ENCODE measurements at regions not wholly inside any gene's neighbourhood (a gene's known extent, or its start where the extent isn't known, plus 50 kb on each side); places are given as distances from the start of the nearest gene placed in this dataset.

GRCh38 chr3:10582733-10583132, 77.3 kb upstream of the ATP2B2 start:
- no peak overlapping the region for H3K4me3 ChIP-seq
- TF ChIP-seq CTCF (IDR thresholded peaks at IDR 0.05) = no peak
- DNase-seq (ENCODE audit: low spot score) = no peak
- H3K27ac ChIP-seq = no peak overlapping the region

- no peak overlapping the region for H3K4me3 ChIP-seq
- TF ChIP-seq CTCF (IDR thresholded peaks at IDR 0.05) = no peak
- no peak for DNase-seq (ENCODE audit: low spot score)
- H3K27ac ChIP-seq = no peak overlapping the region
Measured at GRCh38 chr3:10583798-10584708, 78.7 kb upstream of the ATP2B2 start.

- DNase-seq (ENCODE audit: low spot score) = no peak
- H3K4me3 ChIP-seq = no peak overlapping the region
- no peak overlapping the region for H3K27ac ChIP-seq
- no peak for TF ChIP-seq CTCF (IDR thresholded peaks at IDR 0.05)
Measured at GRCh38 chr3:10585945-10586344, 80.6 kb upstream of the ATP2B2 start.

- DNase-seq (ENCODE audit: low spot score) = no peak
- no peak overlapping the region for H3K27ac ChIP-seq
- no peak overlapping the region for H3K4me3 ChIP-seq
- TF ChIP-seq CTCF (IDR thresholded peaks at IDR 0.05) = no peak
Measured at GRCh38 chr3:10594915-10595314, 89.5 kb upstream of the ATP2B2 start.

GRCh38 chr3:10596746-10597448, 91.5 kb upstream of the ATP2B2 start:
- no peak for DNase-seq (ENCODE audit: low spot score)
- no peak for TF ChIP-seq CTCF (IDR thresholded peaks at IDR 0.05)
- H3K27ac ChIP-seq = no peak overlapping the region
- H3K4me3 ChIP-seq = no peak overlapping the region

- Histone ChIP-seq H3K27ac (no peak overlapping the region), H3K4me3 (no peak overlapping the region)
- no peak for TF ChIP-seq CTCF (IDR thresholded peaks at IDR 0.05)
- DNase-seq (ENCODE audit: low spot score) = no peak
Measured at GRCh38 chr3:10597733-10598132, 92.3 kb upstream of the ATP2B2 start.

Measured in coronary artery (tissue), 2 donors.